ENCODE measurements at regions not wholly inside any gene's neighbourhood (a gene's known extent, or its start where the extent isn't known, plus 50 kb on each side); places are given as distances from the start of the nearest gene placed in this dataset.

GRCh38 chr10:113317489-113317888 lies 235.4 kb upstream of the HABP2 start:
- TF ChIP-seq CTCF (IDR thresholded peaks at IDR 0.05) (no peak), POLR2A (IDR thresholded peaks at IDR 0.05) (no peak)

Measured in body of pancreas (tissue), 4 donors.